H1 (cell line): ENCODE measurements at regions not wholly inside any gene's neighbourhood (a gene's known extent, or its start where the extent isn't known, plus 50 kb on each side); places are given as distances from the start of the nearest gene placed in this dataset.

Source experiments
- ATF3 ChIP-seq: IDR thresholded peaks from 2 replicates; pipeline ENCODE4 v1.6.1; 2011; ENCODE audit warnings: low read depth, mild to moderate bottlenecking, low read length; ENCODE audit not compliant: insufficient read depth
- CTCF ChIP-seq, 3 experiments: IDR thresholded peaks; 1 replicate in 2 of 3; 2 replicates in 1 of 3; pipeline versions ENCODE4 v1.5.1 to v1.6.1; 2011; ENCODE audit warnings: low read length in 3 of 3, mild to moderate bottlenecking in 3 of 3, inconsistent platforms in 2 of 3, low read depth in 1 of 3, moderate library complexity in 1 of 3; ENCODE audit not compliant: insufficient read depth in 1 of 3; ENCODE audit errors: control extremely low read depth in 1 of 3
- EGR1 ChIP-seq: IDR thresholded peaks from 2 replicates; pipeline ENCODE4 v1.6.1; 2011; ENCODE audit warnings: low read depth, low read length, borderline replicate concordance
- EP300 ChIP-seq, 2 experiments: IDR thresholded peaks; 1 replicate in 1 of 2; 2 replicates in 1 of 2; pipeline ENCODE4 v1.6.1; 2011 to 2012; ENCODE audit warnings: low read depth in 2 of 2, low read length in 2 of 2, mild to moderate bottlenecking in 2 of 2, borderline replicate concordance in 1 of 2, inconsistent platforms in 1 of 2, moderate library complexity in 1 of 2
- EZH2 ChIP-seq: fragments of 200-600 bp; sonication (generic); IDR thresholded peaks from 2 replicates; pipeline ENCODE4 v1.7.1; 2012; ENCODE audit warnings: low read depth, mild to moderate bottlenecking, moderate library complexity, low read length, inconsistent platforms; ENCODE audit not compliant: severe bottlenecking
- POLR2A ChIP-seq, 2 experiments: IDR thresholded peaks; 1 replicate in 1 of 2; 2 replicates in 1 of 2; pipeline ENCODE4 v1.6.1; 2011; ENCODE audit warnings: low read depth in 2 of 2, low read length in 2 of 2, mild to moderate bottlenecking in 2 of 2; ENCODE audit errors: control extremely low read depth in 1 of 2
- SUZ12 ChIP-seq: fragments of 200-600 bp; sonication (generic); IDR thresholded peaks from 2 replicates; pipeline ENCODE4 v1.6.1; 2012; ENCODE audit warnings: mild to moderate bottlenecking, inconsistent platforms, low read length, moderate library complexity, mixed read lengths
- USF2 ChIP-seq: IDR thresholded peaks from 2 replicates; pipeline ENCODE4 v1.6.1; 2011; ENCODE audit warnings: low read length, improper control_type of control experiment
- ZNF274 ChIP-seq: IDR thresholded peaks from 2 replicates; pipeline ENCODE4 v1.7.0; 2012; ENCODE audit warnings: low read length, borderline replicate concordance; ENCODE audit errors: extremely low read depth

GRCh38 chr12:94749455-94749854 is 99.1 kb upstream of the TMCC3 start:
- TF ChIP-seq EP300 (IDR thresholded peaks at IDR 0.05; ENCODE audit: borderline replicate concordance in 1 of 2, low read depth in 2 of 2, low read length in 2 of 2) (no peak), EGR1 (no peak), ZNF274 (no peak), CTCF (IDR thresholded peaks at IDR 0.05; ENCODE audit: control extremely low read depth in 1 of 3, insufficient read depth in 1 of 3, low read depth in 1 of 3, low read length in 3 of 3) (no peak), POLR2A (IDR thresholded peaks at IDR 0.05; ENCODE audit: control extremely low read depth in 1 of 2, low read depth in 2 of 2, low read length in 2 of 2) (no peak), USF2 (no peak), ATF3 (no peak), SUZ12 (no peak), EZH2 (no peak)
